ENCODE measurements at regions not wholly inside any gene's neighbourhood (a gene's known extent, or its start where the extent isn't known, plus 50 kb on each side); places are given as distances from the start of the nearest gene placed in this dataset.

DNA sequence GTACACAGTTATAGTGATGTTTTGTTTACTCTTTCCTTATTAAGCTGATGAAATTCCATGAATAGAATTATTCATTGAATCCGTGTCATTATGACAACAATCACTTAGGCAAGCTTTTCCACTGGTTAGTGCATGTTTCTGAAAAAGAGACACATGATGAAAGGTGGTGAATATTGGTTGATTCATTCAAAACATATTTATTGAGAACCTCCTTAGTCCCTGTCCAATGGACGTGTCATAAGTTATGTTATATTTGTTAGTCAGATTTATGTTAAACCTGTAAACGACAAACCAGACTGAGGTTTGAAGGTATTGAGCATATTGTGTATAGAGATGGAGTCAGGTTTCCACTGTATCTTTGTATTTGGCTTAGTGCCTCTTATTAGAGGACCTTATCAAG, 1888.9 kb upstream of the CDH6 start:
- TF ChIP-seq CEBPB (IDR thresholded peaks at IDR 0.05), result no peak
- TF ChIP-seq, protein P1, sequence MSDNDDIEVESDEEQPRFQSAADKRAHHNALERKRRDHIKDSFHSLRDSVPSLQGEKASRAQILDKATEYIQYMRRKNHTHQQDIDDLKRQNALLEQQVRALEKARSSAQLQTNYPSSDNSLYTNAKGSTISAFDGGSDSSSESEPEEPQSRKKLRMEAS (IDR thresholded peaks at IDR 0.05), result no peak
- no peak for TF ChIP-seq EGR1 (IDR thresholded peaks at IDR 0.05)
- no peak for TF ChIP-seq EP300 (IDR thresholded peaks at IDR 0.05; ENCODE audit: borderline replicate concordance)
- TF ChIP-seq, protein P2, sequence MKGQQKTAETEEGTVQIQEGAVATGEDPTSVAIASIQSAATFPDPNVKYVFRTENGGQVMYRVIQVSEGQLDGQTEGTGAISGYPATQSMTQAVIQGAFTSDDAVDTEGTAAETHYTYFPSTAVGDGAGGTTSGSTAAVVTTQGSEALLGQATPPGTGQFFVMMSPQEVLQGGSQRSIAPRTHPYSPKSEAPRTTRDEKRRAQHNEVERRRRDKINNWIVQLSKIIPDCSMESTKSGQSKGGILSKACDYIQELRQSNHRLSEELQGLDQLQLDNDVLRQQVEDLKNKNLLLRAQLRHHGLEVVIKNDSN (IDR thresholded peaks at IDR 0.05), result no peak
- no peak for TF ChIP-seq FOXM1 (IDR thresholded peaks at IDR 0.05; ENCODE audit: borderline replicate concordance, low read depth)
- TF ChIP-seq CREB1 (IDR thresholded peaks at IDR 0.05; ENCODE audit: low read depth), result no peak
- no peak for TF ChIP-seq ZBTB7A (IDR thresholded peaks at IDR 0.05; ENCODE audit: low read depth)
- TF ChIP-seq RAD21 (IDR thresholded peaks at IDR 0.05; ENCODE audit: low read depth), result no peak
- TF ChIP-seq TAF1 (IDR thresholded peaks at IDR 0.05; ENCODE audit: low read depth), result no peak

Data from Ishikawa (cell line).